ENCODE measurements at regions not wholly inside any gene's neighbourhood (a gene's known extent, or its start where the extent isn't known, plus 50 kb on each side); places are given as distances from the start of the nearest gene placed in this dataset.

GRCh38 chr2:236319036-236319435, 54.8 kb upstream of the ASB18 start:
- TF ChIP-seq POLR2A (IDR thresholded peaks at IDR 0.05; ENCODE audit: low read length) (no peak), GATA1 (IDR thresholded peaks at IDR 0.05; ENCODE audit: low read depth, low read length) (no peak)
